GM23338 (cell line): ENCODE measurements at regions not wholly inside any gene's neighbourhood (a gene's known extent, or its start where the extent isn't known, plus 50 kb on each side); places are given as distances from the start of the nearest gene placed in this dataset.
"Not testable (repeated sequence)": the region's sequence is repeated elsewhere in the genome, so short reads cannot be mapped to it uniquely, and the experiment has no call there.

Experiments
- ATAC-seq: fragments of 200-7000 bp; cut with Tn5 transposase; 3 replicates; pipeline ENCODE4 v1.9.1; 2020
- DNase-seq: peaks from one replicate; pipeline ENCODE4 v3.0.0-alpha.2; 2015; ENCODE audit warnings: low spot score
- H2AFZ ChIP-seq: fragments of 200-600 bp; sonication (generic); 2 replicates; pipeline ENCODE4 v1.8.0; 2016; ENCODE audit warnings: antibody characterized with exemption, mild to moderate bottlenecking, moderate library complexity
- H3F3A ChIP-seq: fragments of 200-600 bp; sonication (generic); replicated peaks from 2 replicates; pipeline ENCODE4 v1.8.0; 2017; ENCODE audit warnings: antibody characterized with exemption, mixed run types, low read depth
- H3K27ac ChIP-seq: fragments of 200-600 bp; sonication (generic); 2 replicates; pipeline ENCODE4 v1.6.1; 2016; ENCODE audit warnings: low read depth
- H3K27me3 ChIP-seq: fragments of 200-600 bp; sonication (generic); 2 replicates; pipeline ENCODE4 v1.8.0; 2016; ENCODE audit warnings: mild to moderate bottlenecking, mixed run types, moderate library complexity; ENCODE audit not compliant: insufficient read depth
- H3K36me3 ChIP-seq: fragments of 200-600 bp; sonication (generic); 2 replicates; pipeline ENCODE4 v1.8.0; 2016; ENCODE audit warnings: mild to moderate bottlenecking; ENCODE audit not compliant: insufficient read depth
- H3K4me1 ChIP-seq: fragments of 200-600 bp; sonication (generic); 2 replicates; pipeline ENCODE4 v1.8.0; 2016; ENCODE audit warnings: mild to moderate bottlenecking, moderate library complexity; ENCODE audit not compliant: insufficient read depth
- H3K4me2 ChIP-seq: fragments of 200-600 bp; sonication (generic); 2 replicates; pipeline ENCODE4 v1.7.1; 2017; ENCODE audit warnings: mixed run types
- H3K4me3 ChIP-seq: fragments of 200-600 bp; sonication (generic); 2 replicates; pipeline ENCODE4 v1.6.1; 2016; ENCODE audit warnings: mixed run types
- H3K79me2 ChIP-seq: fragments of 200-600 bp; sonication (generic); replicated peaks from 2 replicates; pipeline ENCODE4 v1.8.0; 2017; ENCODE audit warnings: mild to moderate bottlenecking; ENCODE audit not compliant: insufficient read depth
- H3K9me2 ChIP-seq: fragments of 200-600 bp; sonication (generic); 2 replicates; pipeline ENCODE4 v1.8.0; 2017; ENCODE audit not compliant: insufficient read depth
- H4K20me1 ChIP-seq: fragments of 200-600 bp; sonication (generic); replicated peaks from 2 replicates; pipeline ENCODE4 v1.8.0; 2017; ENCODE audit warnings: mild to moderate bottlenecking; ENCODE audit not compliant: insufficient read depth
- H3K27ac Mint-ChIP-seq: 2 replicates; pipeline ENCODE4 v1.8.0; 2020; ENCODE audit warnings: inconsistent platforms, mild to moderate bottlenecking, moderate library complexity, mixed read lengths
- H3K27me3 Mint-ChIP-seq: 3 replicates; pipeline ENCODE4 v1.8.0; 2022; ENCODE audit warnings: low read depth, mild to moderate bottlenecking, moderate library complexity, mixed read lengths, inconsistent platforms; ENCODE audit not compliant: insufficient read depth, poor library complexity
- H3K36me3 Mint-ChIP-seq: 3 replicates; pipeline ENCODE4 v1.8.0; 2021; ENCODE audit warnings: low read depth, mild to moderate bottlenecking, inconsistent platforms, moderate library complexity, mixed read lengths
- H3K4me1 Mint-ChIP-seq: 3 replicates; pipeline ENCODE4 v1.8.0; 2020; ENCODE audit warnings: mild to moderate bottlenecking, inconsistent platforms, mixed read lengths
- H3K4me3 Mint-ChIP-seq: 3 replicates; pipeline ENCODE4 v1.8.0; 2021; ENCODE audit warnings: moderate library complexity, mild to moderate bottlenecking, inconsistent platforms, mixed read lengths
- H3K9me3 Mint-ChIP-seq: 3 replicates; pipeline ENCODE4 v1.8.0; 2020; ENCODE audit warnings: moderate library complexity, mild to moderate bottlenecking, inconsistent platforms, mixed read lengths
- CREB1 ChIP-seq: fragments of 250-450 bp; sonication (Bioruptor Pico); IDR thresholded peaks from 2 replicates; pipeline ENCODE4 v1.5.0; 2020; ENCODE audit warnings: low read depth, mild to moderate bottlenecking, moderate library complexity
- ETS1 ChIP-seq: IDR thresholded peaks from 2 replicates; pipeline ENCODE4 v1.6.1; 2016; ENCODE audit warnings: antibody characterized with exemption
- EZH2 ChIP-seq: fragments of 200-600 bp; sonication (generic); IDR thresholded peaks from one replicate; pipeline ENCODE4 v1.8.0; 2017; ENCODE audit warnings: antibody characterized with exemption, mild to moderate bottlenecking, low read depth; ENCODE audit not compliant: unreplicated experiment
- EZH2phosphoT487 ChIP-seq: fragments of 200-600 bp; sonication (generic); IDR thresholded peaks from one replicate; pipeline ENCODE4 v1.8.1; 2018; ENCODE audit warnings: antibody characterized with exemption; ENCODE audit not compliant: unreplicated experiment
- JUNB ChIP-seq: IDR thresholded peaks from one replicate; pipeline ENCODE4 v1.6.1; 2016; ENCODE audit warnings: antibody characterized with exemption; ENCODE audit not compliant: unreplicated experiment
- POLR2AphosphoS5 ChIP-seq: IDR thresholded peaks from 2 replicates; pipeline ENCODE4 v1.6.1; 2016; ENCODE audit warnings: antibody characterized with exemption, low read depth
- REST ChIP-seq: IDR thresholded peaks from one replicate; pipeline ENCODE4 v1.6.1; 2018; ENCODE audit warnings: antibody characterized with exemption; ENCODE audit not compliant: unreplicated experiment
- STAT1 ChIP-seq: IDR thresholded peaks from one replicate; pipeline ENCODE4 v1.6.1; 2016; ENCODE audit warnings: antibody characterized with exemption; ENCODE audit not compliant: unreplicated experiment
- ZNF114 ChIP-seq: fragments of 250-450 bp; sonication (Bioruptor Pico); IDR thresholded peaks from 2 replicates; pipeline ENCODE4 v1.5.0; 2020; ENCODE audit warnings: mild to moderate bottlenecking, moderate library complexity
- ZNF331 ChIP-seq: fragments of 250-450 bp; sonication (Bioruptor Pico); IDR thresholded peaks from 2 replicates; pipeline ENCODE4 v1.5.0; 2020; ENCODE audit warnings: low read depth, mild to moderate bottlenecking, moderate library complexity

GRCh38 chr12:131269551-131269950 lies 315.8 kb downstream of the ADGRD1 start (continued):
- TF ChIP-seq REST (no peak), ETS1 (no peak), ZNF114 (CRISPR knock-in tag) (no peak)

- ATAC-seq, H3K4me2 ChIP-seq: not testable (repeated sequence)
These were observed 316.3 kb downstream of the ADGRD1 start for GRCh38 chr12:131269977-131270376.

GRCh38 chr12:131271724-131272123 lies 318.0 kb downstream of the ADGRD1 start:
- H3K4me1 Mint-ChIP-seq = peaks cover 8% of the 10 kb centered on the region; the same call in 1 of the 3 replicates
- H3K4me1 ChIP-seq = no peaks in the 10 kb centered on the region
- no peak for TF ChIP-seq STAT1
- no peak for TF ChIP-seq EZH2phosphoT487
- no peak for TF ChIP-seq ZNF331 (CRISPR knock-in tag)
- TF ChIP-seq REST = no peak
- TF ChIP-seq POLR2AphosphoS5 = no peak
- TF ChIP-seq EZH2 = no peak
- TF ChIP-seq JUNB = no peak
- no peak for TF ChIP-seq ETS1
- TF ChIP-seq CREB1 = no peak

More at GRCh38 chr12:131269977-131270376, 316.3 kb downstream of the ADGRD1 start:
- not testable (repeated sequence) for H3K27ac ChIP-seq, H3K4me3 Mint-ChIP-seq, H3K4me1 ChIP-seq, DNase-seq, H3K27me3 Mint-ChIP-seq, H3K27me3 ChIP-seq, H3K36me3 Mint-ChIP-seq, H3K4me3 ChIP-seq, H3F3A ChIP-seq, H3K4me1 Mint-ChIP-seq, H4K20me1 ChIP-seq, H2AFZ ChIP-seq, H3K9me2 ChIP-seq, H3K9me3 Mint-ChIP-seq, H3K36me3 ChIP-seq, H3K27ac Mint-ChIP-seq, H3K79me2 ChIP-seq

More at GRCh38 chr12:131271724-131272123, 318.0 kb downstream of the ADGRD1 start:
- Mint-ChIP-seq H3K4me3 (no peak overlapping the region), H3K36me3 (no peaks in the 10 kb centered on the region; the same call in 2 of the 3 replicates), H3K27ac (no peak overlapping the region), H3K9me3 (no peaks in the 10 kb centered on the region; the same call in 2 of the 3 replicates), H3K27me3 (peaks cover 3% of the 10 kb centered on the region)
- ATAC-seq (no peak), DNase-seq (no peak)
- H4K20me1 ChIP-seq = no peaks in the 10 kb centered on the region
- H3K9me2 ChIP-seq = no peaks in the 10 kb centered on the region
- H3F3A ChIP-seq = no peaks in the 10 kb centered on the region
- no peak overlapping the region for H3K4me2 ChIP-seq
- H3K79me2 ChIP-seq = no peaks in the 10 kb centered on the region
- H3K27ac ChIP-seq = no peak overlapping the region
- H3K27me3 ChIP-seq = no peaks in the 10 kb centered on the region
- no peak overlapping the region for H3K4me3 ChIP-seq
- no peak overlapping the region for H2AFZ ChIP-seq
- H3K36me3 ChIP-seq = no peaks in the 10 kb centered on the region
